ENCODE measurements at regions not wholly inside any gene's neighbourhood (a gene's known extent, or its start where the extent isn't known, plus 50 kb on each side); places are given as distances from the start of the nearest gene placed in this dataset.
"Not testable (repeated sequence)": the region's sequence is repeated elsewhere in the genome, so short reads cannot be mapped to it uniquely, and the experiment has no call there.

DNA sequence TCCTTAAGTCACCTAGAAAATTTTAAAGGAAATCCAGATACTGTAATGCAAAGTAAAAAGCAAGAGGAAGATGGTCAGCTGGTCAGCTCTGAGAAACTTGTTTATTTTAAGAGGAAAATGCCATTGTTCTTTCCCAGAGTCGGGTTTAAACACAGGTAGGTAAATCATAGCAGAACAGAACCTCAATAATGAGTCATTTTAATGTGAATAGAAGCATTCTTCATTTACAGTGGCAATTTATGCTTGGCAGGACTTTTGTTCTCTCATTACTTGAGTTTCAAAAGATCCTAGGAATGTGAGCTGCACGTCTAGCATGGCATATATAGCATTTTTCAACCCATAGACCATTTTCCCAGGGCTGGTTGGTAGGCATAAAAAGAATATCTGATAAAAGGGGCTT is 132.3 kb downstream of the LIG4 start:
- Histone ChIP-seq H3K27me3 (no peaks in the 10 kb centered on the region), H3K27ac (no peak overlapping the region), H3K4me3 (no peak overlapping the region), H3K9me3 (peaks cover 2% of the 10 kb centered on the region), H3K36me3 (no peaks in the 10 kb centered on the region), H3K4me1 (no peaks in the 10 kb centered on the region)
- TF ChIP-seq POLR2A (IDR thresholded peaks at IDR 0.05) (no peak), EP300 (IDR thresholded peaks at IDR 0.05) (no peak), POLR2AphosphoS5 (IDR thresholded peaks at IDR 0.05) (no peak)
- TF ChIP-seq, protein P1, sequence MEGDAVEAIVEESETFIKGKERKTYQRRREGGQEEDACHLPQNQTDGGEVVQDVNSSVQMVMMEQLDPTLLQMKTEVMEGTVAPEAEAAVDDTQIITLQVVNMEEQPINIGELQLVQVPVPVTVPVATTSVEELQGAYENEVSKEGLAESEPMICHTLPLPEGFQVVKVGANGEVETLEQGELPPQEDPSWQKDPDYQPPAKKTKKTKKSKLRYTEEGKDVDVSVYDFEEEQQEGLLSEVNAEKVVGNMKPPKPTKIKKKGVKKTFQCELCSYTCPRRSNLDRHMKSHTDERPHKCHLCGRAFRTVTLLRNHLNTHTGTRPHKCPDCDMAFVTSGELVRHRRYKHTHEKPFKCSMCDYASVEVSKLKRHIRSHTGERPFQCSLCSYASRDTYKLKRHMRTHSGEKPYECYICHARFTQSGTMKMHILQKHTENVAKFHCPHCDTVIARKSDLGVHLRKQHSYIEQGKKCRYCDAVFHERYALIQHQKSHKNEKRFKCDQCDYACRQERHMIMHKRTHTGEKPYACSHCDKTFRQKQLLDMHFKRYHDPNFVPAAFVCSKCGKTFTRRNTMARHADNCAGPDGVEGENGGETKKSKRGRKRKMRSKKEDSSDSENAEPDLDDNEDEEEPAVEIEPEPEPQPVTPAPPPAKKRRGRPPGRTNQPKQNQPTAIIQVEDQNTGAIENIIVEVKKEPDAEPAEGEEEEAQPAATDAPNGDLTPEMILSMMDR (IDR thresholded peaks at IDR 0.05), result no peak
- WGBS, result 24% methylated on average over 2 of the region's 2 CpGs
- no peak for DNase-seq (ENCODE audit: low spot score in 2 of 2)

DNA sequence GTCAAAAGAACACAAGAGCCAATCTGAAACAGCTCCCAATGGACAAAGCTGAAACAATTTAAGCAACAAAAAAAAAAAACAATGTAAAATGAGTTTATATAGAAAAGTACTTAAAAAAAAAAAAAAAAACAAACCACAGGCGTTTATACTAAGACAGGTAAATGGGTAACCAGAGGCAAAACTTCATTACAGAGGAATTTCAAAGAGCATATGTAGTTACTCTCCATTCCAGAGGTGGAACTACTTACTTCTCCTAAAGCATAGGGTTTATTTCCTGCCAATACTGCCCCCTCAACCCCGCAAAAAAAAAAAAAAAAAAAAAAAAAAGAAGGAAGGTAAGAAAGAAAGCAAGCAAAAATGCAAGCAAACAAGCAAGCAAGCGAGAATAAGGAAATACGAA is 132.9 kb downstream of the LIG4 start:
- TF ChIP-seq, protein P1 (IDR thresholded peaks at IDR 0.05), result no peak
- no peak for TF ChIP-seq EP300 (IDR thresholded peaks at IDR 0.05)
- no peak for TF ChIP-seq POLR2A (IDR thresholded peaks at IDR 0.05)
- TF ChIP-seq POLR2AphosphoS5 (IDR thresholded peaks at IDR 0.05), result no peak
- H3K27ac ChIP-seq, result no peak overlapping the region
- DNase-seq (ENCODE audit: low spot score in 2 of 2), result no peak
- H3K4me1 ChIP-seq, result no peaks in the 10 kb centered on the region
- H3K9me3 ChIP-seq, result peaks cover 2% of the 10 kb centered on the region
- no peaks in the 10 kb centered on the region for H3K36me3 ChIP-seq
- 75% methylated on average over 4 of the region's 4 CpGs for WGBS
- H3K27me3 ChIP-seq, result no peaks in the 10 kb centered on the region
- H3K4me3 ChIP-seq, result no peak overlapping the region

DNA sequence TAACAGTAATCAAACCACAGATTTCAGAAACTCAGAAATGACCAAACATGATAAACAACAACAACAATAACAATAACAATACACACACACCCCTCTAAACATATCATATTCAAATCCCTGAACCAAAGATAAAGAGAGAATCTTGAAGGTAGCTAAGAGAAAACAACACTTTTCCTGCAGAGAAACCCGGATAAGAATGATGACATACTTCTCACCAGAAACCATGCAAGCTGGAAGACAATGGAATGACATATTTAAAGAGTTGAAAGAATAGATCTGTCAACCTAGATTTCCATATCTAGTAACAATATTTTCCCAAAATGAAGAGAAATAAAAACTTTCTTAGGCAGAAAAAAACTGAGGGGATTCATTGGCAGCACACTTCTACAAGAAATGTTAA is 138.1 kb downstream of the LIG4 start:
- Histone ChIP-seq H3K27me3 (no peaks in the 10 kb centered on the region), H3K4me1 (no peaks in the 10 kb centered on the region), H3K9me3 (peaks cover 16% of the 10 kb centered on the region), H3K4me3 (no peak overlapping the region), H3K27ac (no peak overlapping the region), H3K36me3 (no peaks in the 10 kb centered on the region)
- TF ChIP-seq POLR2AphosphoS5 (IDR thresholded peaks at IDR 0.05), result no peak
- TF ChIP-seq, protein P1 (IDR thresholded peaks at IDR 0.05), result no peak
- TF ChIP-seq POLR2A (IDR thresholded peaks at IDR 0.05), result no peak
- TF ChIP-seq EP300 (IDR thresholded peaks at IDR 0.05), result no peak
- WGBS, result 88% methylated on average over 1 of the region's 1 CpG
- no peak for DNase-seq (ENCODE audit: low spot score in 2 of 2)

DNA sequence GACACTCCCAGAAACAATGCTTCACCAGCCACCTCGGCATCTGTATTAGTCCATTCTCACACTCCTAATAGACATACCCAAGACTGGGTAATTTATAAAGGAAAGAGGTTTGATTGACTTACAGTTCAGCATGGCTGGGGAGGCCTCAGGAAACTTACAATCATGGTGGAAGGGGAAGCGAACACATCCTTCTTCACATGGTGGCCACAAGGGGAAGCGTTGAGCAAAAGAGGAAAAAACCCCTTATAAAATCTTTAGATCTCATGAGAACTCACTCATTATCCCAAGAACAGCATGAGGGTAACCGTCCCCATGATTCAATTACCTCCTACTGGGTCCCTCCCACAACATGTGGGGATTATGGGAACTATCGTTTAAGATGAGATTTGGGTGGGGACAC is 140.9 kb downstream of the LIG4 start:
- WGBS, result 93% methylated on average over 5 of the region's 5 CpGs
- H3K4me1 ChIP-seq; H3K27me3 ChIP-seq; H3K36me3 ChIP-seq; H3K27ac ChIP-seq; DNase-seq (ENCODE audit: low spot score in 2 of 2); H3K4me3 ChIP-seq: not testable (repeated sequence)
- peaks cover 16% of the 10 kb centered on the region for H3K9me3 ChIP-seq

DNA sequence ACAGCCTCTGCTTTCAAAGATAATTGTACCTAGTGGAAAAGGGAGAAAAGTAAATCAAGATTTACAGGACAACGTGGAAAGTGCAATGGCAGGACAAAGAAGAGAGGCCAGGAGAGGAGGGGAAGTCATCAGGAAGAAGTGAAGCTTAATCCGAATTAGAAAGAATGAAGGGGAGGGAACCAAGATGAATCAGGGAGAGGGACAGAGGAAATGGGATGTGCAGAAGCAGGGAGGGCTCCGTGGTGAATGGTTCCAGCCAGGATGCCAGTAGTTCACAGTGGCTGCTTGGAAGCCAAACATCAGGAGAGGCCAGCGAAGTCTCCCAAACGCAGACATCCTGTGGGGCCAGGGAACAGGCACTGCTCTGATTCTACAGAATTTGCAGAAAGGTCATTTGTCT is 144.4 kb downstream of the LIG4 start:
- no peak overlapping the region for H3K27ac ChIP-seq
- H3K36me3 ChIP-seq, result no peaks in the 10 kb centered on the region
- DNase-seq (ENCODE audit: low spot score in 2 of 2), result no peak
- H3K27me3 ChIP-seq, result no peaks in the 10 kb centered on the region
- no peak overlapping the region for H3K4me3 ChIP-seq
- TF ChIP-seq EP300 (IDR thresholded peaks at IDR 0.05) (no peak), POLR2AphosphoS5 (IDR thresholded peaks at IDR 0.05) (no peak), POLR2A (IDR thresholded peaks at IDR 0.05) (no peak)
- TF ChIP-seq, protein P1 (IDR thresholded peaks at IDR 0.05), result no peak
- no peaks in the 10 kb centered on the region for H3K4me1 ChIP-seq
- 43% methylated on average over 5 of the region's 5 CpGs for WGBS
- H3K9me3 ChIP-seq, result peaks cover 11% of the 10 kb centered on the region

DNA sequence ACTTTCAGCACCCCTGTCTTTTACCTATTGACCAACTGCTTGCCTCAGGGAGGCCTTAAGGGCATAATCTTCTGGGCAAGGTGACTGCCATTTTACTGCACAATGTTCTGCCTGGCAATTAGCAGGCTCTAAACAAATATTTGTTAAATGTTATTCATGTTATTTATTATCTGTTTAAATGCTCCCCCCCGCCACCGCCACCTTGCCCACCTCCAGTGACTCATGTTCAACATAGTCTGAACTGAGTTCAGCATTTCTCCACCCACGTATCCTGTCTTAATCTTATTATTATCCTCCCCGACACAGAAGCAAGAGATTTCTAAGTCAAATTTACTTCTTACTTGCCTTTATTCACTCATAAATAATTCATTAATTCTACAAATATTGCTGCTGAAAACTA is 144.8 kb downstream of the LIG4 start:
- H3K36me3 ChIP-seq, result no peaks in the 10 kb centered on the region
- H3K9me3 ChIP-seq, result peaks cover 10% of the 10 kb centered on the region
- H3K4me3 ChIP-seq, result no peak overlapping the region
- WGBS, result 91% methylated on average over 4 of the region's 4 CpGs
- no peaks in the 10 kb centered on the region for H3K4me1 ChIP-seq
- DNase-seq (ENCODE audit: low spot score in 2 of 2), result no peak
- no peaks in the 10 kb centered on the region for H3K27me3 ChIP-seq
- TF ChIP-seq EP300 (IDR thresholded peaks at IDR 0.05), result no peak
- no peak overlapping the region for H3K27ac ChIP-seq
